Skeletal muscle cell (primary cell): ENCODE measurements at regions not wholly inside any gene's neighbourhood (a gene's known extent, or its start where the extent isn't known, plus 50 kb on each side); places are given as distances from the start of the nearest gene placed in this dataset.

Experiments
- DNase-seq: peaks from one replicate; pipeline ENCODE4 v3.0.0-alpha.2; 2010; ENCODE audit warnings: low read depth
- H3K4me3 ChIP-seq: 2 replicates; pipeline ENCODE4 v1.5.1; 2011; ENCODE audit warnings: low read depth, mild to moderate bottlenecking, control low read depth, low read length, moderate library complexity

- no peak overlapping the region for H3K4me3 ChIP-seq
- no peak for DNase-seq
Measured at GRCh38 chr6:50213146-50213545, 163.4 kb upstream of the DEFB112 start.

- H3K4me3 ChIP-seq: no peak overlapping the region
- no peak for DNase-seq
Measured at GRCh38 chr6:50214937-50215336, 165.2 kb upstream of the DEFB112 start.

GRCh38 chr6:50217841-50218240 is 168.1 kb upstream of the DEFB112 start:
- DNase-seq: no peak

DNA sequence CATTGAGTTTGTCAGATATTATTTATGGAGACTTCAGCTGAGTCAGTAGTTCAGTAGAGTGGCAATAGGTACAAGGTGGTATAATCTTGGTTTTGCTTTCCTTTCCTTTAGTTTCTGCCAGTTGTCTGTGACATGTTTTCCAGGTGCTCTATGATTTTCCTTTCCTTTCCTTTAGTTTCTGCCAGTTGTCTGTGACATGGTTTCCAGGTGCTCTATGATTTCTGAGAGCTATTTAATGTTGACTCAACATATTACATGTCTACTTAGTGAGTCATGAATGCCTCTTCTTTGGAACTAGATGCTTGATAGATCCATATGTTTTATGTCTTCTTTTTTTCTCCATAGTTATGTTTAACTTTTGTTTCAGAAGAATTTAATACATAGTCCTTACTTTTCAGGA is 186.4 kb upstream of the DEFB112 start:
- DNase-seq: no peak
- no peak overlapping the region for H3K4me3 ChIP-seq

More at GRCh38 chr6:50217841-50218240, 168.1 kb upstream of the DEFB112 start:
- no peak overlapping the region for H3K4me3 ChIP-seq

DNA sequence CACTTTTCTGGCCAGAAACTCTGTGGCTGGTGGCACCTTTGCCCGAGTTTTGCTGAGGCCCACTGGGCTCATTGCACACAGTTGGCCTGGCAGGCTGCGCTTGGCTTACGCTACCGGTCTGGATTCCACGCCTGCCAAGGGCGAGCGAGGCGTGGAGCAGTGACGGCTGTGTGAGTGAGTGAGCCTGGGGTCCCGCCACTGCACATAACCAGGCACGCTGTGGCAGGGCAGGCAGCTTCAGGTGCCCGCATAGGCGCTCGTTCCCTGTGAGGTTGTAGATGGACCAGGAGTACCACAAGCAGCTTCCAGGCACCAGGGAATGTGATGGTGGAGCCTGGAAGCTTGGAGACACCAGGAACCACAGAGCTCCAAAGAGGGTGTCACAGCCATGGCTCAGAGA is 190.1 kb upstream of the DEFB112 start:
- DNase-seq: no peak
- H3K4me3 ChIP-seq: no peak overlapping the region

GRCh38 chr6:50240986-50241385 is 191.3 kb upstream of the DEFB112 start:
- H3K4me3 ChIP-seq: no peak overlapping the region
- DNase-seq: no peak

GRCh38 chr6:50249493-50249892 is 199.8 kb upstream of the DEFB112 start:
- DNase-seq: no peak
- H3K4me3 ChIP-seq: no peak overlapping the region

DNA sequence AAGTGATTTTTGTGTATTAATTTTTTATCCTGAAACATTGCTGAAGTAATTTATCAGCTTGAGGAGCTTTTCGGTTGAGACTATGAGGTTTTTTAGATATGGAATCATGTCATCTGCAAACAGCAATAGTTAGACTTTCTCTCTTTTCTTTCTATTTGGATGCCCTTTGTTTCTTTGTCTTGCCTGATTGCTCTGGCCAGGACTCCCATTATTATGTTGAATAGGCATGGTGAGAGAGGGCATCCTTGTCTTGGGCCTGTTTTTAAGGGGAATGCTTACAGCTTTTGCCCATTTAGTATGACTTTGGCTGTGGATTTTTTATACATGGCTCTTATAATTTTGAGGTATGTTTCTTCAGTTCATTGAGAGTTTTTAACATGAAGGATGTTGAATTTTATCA is 207.6 kb upstream of the DEFB112 start:
- no peak for DNase-seq

GRCh38 chr6:50259903-50260302 is 210.2 kb upstream of the DEFB112 start:
- H3K4me3 ChIP-seq: no peak overlapping the region
- no peak for DNase-seq

More for the DNA sequence above, 207.6 kb upstream of the DEFB112 start:
- H3K4me3 ChIP-seq: no peak overlapping the region

DNA sequence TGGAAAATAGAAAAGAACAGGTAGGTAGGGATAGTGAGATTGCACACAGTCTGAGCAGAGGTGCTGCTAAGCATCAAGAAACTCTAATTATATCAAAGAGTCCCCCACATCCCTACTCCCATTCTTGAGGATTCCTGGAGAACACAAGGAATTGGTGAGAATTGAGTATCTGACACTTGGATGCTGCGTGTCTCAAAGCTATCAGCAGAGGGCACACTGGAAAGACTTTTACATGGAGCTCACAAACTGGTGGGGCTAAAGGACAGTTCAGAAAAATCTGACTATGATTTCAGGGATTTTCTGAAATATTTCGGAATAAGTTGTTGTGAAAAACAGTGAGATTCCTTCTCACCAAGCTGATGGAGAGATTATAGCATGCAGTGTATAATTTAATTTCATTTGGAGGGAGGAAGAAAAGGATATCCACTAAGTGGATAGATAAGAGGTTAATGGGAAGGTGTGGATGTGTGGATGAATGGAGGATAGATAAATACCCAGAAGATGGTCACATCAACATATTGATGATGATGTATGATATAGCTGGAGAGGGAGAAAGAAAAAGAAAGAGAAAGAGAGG is 215.4 kb upstream of the DEFB112 start:
- H3K4me3 ChIP-seq: no peak overlapping the region
- DNase-seq: no peak

GRCh38 chr6:50270415-50270814 is 220.7 kb upstream of the DEFB112 start:
- H3K4me3 ChIP-seq: no peak overlapping the region
- no peak for DNase-seq

DNA sequence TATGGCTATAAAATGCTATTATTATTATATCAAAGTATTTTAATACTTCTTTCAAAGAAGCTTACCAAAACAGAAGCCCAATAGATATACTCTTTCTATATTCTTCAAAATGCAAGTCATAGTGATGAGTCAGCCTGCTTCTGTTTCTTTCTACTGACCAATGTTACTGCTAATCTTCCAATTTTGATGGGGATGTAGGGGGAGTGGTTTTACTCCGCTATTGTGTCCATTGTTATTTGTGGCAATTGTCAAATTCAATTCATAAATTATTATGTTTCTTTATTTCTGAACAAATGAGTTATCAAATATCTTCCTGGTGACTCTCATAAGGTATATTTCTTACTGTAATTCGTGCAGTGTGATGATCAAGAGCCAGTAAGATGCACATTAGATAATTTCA is 221.5 kb upstream of the DEFB112 start:
- H3K4me3 ChIP-seq: no peak overlapping the region
- DNase-seq: no peak

DNA sequence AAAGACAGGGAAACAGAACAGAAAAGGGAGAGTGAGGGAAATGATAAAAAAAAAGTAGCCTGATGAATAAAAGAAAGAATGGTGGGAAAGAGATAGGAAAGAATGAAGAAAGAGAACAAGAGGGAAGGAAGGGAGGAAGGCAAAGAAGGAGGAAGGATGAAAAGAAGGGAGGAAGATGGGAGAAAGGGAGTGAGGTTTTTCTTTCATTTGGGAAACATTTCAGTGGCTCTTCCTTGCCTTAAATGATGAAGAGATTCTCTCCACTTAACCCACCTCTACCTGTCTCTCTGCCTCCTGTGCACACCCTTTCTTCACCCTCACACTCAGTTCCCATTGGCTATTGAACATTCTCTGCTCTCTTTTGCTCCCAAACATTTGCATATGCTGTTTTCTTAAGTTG is 222.1 kb upstream of the DEFB112 start:
- DNase-seq: no peak
- H3K4me3 ChIP-seq: no peak overlapping the region

- DNase-seq: no peak
- H3K4me3 ChIP-seq: no peak overlapping the region
Measured at GRCh38 chr6:50272611-50273010, 222.9 kb upstream of the DEFB112 start.

DNA sequence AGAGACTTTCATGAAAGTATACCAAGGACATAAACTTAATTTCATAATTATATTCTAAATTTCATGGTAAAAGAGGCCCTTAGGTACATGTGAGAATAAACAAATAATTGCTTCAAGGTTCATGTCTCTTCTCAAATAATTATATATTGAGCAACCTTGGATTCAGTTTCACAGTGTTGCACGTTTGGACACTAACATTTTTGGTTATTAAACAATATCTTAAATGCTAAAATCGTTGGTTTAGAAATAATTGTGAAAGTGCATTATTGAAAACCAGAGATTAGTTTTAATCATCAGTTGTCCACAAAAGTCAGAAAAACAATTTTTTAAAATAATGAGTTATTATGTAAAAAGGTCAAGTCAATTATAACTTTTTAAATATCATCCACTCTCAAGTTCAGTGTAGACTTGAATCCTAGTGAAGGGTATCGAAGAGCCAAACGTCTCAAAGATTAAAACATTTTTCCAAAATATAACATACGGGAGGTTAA is 227.1 kb upstream of the DEFB112 start:
- no peak for DNase-seq
- no peak overlapping the region for H3K4me3 ChIP-seq

- H3K4me3 ChIP-seq: no peak overlapping the region
- DNase-seq: no peak
Measured at GRCh38 chr6:50277774-50278173, 228.0 kb upstream of the DEFB112 start.

GRCh38 chr6:50278663-50279062 is 228.9 kb upstream of the DEFB112 start:
- DNase-seq: no peak
- no peak overlapping the region for H3K4me3 ChIP-seq

- no peak for DNase-seq
- H3K4me3 ChIP-seq: no peak overlapping the region
Measured at GRCh38 chr6:50285735-50286134, 236.0 kb upstream of the DEFB112 start.

DNA sequence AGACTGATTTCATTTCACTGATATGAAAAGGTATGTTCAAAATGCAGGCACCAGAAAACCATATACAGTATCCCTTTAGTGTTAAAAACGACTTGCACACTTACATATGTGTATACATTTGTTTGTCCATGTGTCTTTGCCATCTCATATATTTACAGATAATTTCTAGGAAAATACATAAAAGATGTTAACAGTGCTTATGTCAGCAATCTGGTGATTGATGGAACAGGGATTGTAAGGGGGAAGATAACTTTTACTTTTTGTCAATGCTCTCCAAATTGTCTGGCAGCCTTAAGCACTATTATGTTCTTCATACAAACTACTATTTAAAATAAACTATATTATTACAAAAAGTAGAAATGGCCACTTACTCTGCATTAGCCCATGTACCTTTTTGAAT is 238.5 kb upstream of the DEFB112 start:
- no peak for DNase-seq
- H3K4me3 ChIP-seq: no peak overlapping the region

GRCh38 chr6:50288881-50289280 is 239.2 kb upstream of the DEFB112 start:
- DNase-seq: no peak

DNA sequence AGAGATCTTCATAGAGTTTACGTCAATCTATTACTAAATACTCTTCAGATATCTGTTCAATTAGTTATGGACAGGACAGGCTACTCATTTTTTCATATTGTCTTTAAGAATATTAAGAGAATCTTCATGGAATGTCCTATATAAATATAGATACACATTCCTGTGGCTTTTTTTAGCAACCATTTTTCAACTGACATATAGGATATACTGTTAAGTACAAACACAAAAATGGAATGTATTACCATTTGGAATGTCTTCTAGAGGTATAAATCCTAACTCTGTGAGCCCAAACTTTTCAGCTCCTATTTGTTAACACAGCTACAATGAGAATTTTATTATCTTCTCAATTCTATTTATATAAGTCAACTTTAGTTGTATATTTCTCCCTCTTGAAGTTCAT is 239.6 kb upstream of the DEFB112 start:
- DNase-seq: no peak
- no peak overlapping the region for H3K4me3 ChIP-seq

More at GRCh38 chr6:50288881-50289280, 239.2 kb upstream of the DEFB112 start:
- no peak overlapping the region for H3K4me3 ChIP-seq

- no peak overlapping the region for H3K4me3 ChIP-seq
- DNase-seq: no peak
Measured at GRCh38 chr6:50301307-50301706, 251.6 kb upstream of the DEFB112 start.
